ENCODE measurements at regions not wholly inside any gene's neighbourhood (a gene's known extent, or its start where the extent isn't known, plus 50 kb on each side); places are given as distances from the start of the nearest gene placed in this dataset.
"Not testable (repeated sequence)": the region's sequence is repeated elsewhere in the genome, so short reads cannot be mapped to it uniquely, and the experiment has no call there.

- no peak overlapping the region for H3K27ac ChIP-seq
- TF ChIP-seq CTCF (IDR thresholded peaks at IDR 0.05; ENCODE audit: low read depth, low read length), result peak; percentile 41
- H3K36me3 ChIP-seq, result no peaks in the 10 kb centered on the region
- peaks cover 3% of the 10 kb centered on the region for H3K27me3 ChIP-seq (ENCODE audit: insufficient read depth, low read depth, severe bottlenecking)
- peak; percentile 29 for DNase-seq
- H3K4me3 ChIP-seq (ENCODE audit: low read depth, low read length), result no peak overlapping the region
- H3K9me3 ChIP-seq (ENCODE audit: severe bottlenecking), result no peaks in the 10 kb centered on the region
Measured at GRCh38 chrX:65932173-65933084, 107.5 kb downstream of the VSIG4 start.

GRCh38 chrX:65928522-65928921 is 111.4 kb downstream of the VSIG4 start:
- H3K27me3 ChIP-seq (ENCODE audit: insufficient read depth, low read depth, severe bottlenecking), result peaks cover 11% of the 10 kb centered on the region
- TF ChIP-seq CTCF (IDR thresholded peaks at IDR 0.05; ENCODE audit: low read depth, low read length), result no peak
- no peak overlapping the region for H3K27ac ChIP-seq
- H3K9me3 ChIP-seq (ENCODE audit: severe bottlenecking), result no peaks in the 10 kb centered on the region
- H3K36me3 ChIP-seq, result no peaks in the 10 kb centered on the region
- no peak for DNase-seq
- no peak overlapping the region for H3K4me3 ChIP-seq (ENCODE audit: low read depth, low read length)

- not testable (repeated sequence) for H3K36me3 ChIP-seq; H3K4me3 ChIP-seq (ENCODE audit: low read depth, low read length); DNase-seq; H3K9me3 ChIP-seq (ENCODE audit: severe bottlenecking); H3K27ac ChIP-seq
- peaks cover 14% of the 10 kb centered on the region for H3K27me3 ChIP-seq (ENCODE audit: insufficient read depth, low read depth, severe bottlenecking)
Measured at GRCh38 chrX:65927386-65927785, 112.5 kb downstream of the VSIG4 start.

GRCh38 chrX:65926095-65927019 is 113.5 kb downstream of the VSIG4 start:
- Histone ChIP-seq H3K36me3 (no peaks in the 10 kb centered on the region), H3K4me3 (ENCODE audit: low read depth, low read length) (no peak overlapping the region), H3K27ac (no peak overlapping the region), H3K9me3 (ENCODE audit: severe bottlenecking) (no peaks in the 10 kb centered on the region), H3K27me3 (ENCODE audit: insufficient read depth, low read depth, severe bottlenecking) (peaks cover 14% of the 10 kb centered on the region)
- TF ChIP-seq CTCF (IDR thresholded peaks at IDR 0.05; ENCODE audit: low read depth, low read length), result no peak
- DNase-seq, result no peak

GRCh38 chrX:65925592-65925991 is 114.3 kb downstream of the VSIG4 start:
- Histone ChIP-seq H3K4me3 (ENCODE audit: low read depth, low read length) (no peak overlapping the region), H3K9me3 (ENCODE audit: severe bottlenecking) (no peaks in the 10 kb centered on the region), H3K36me3 (no peaks in the 10 kb centered on the region), H3K27ac (no peak overlapping the region), H3K27me3 (ENCODE audit: insufficient read depth, low read depth, severe bottlenecking) (peaks cover 14% of the 10 kb centered on the region)
- no peak for TF ChIP-seq CTCF (IDR thresholded peaks at IDR 0.05; ENCODE audit: low read depth, low read length)
- no peak for DNase-seq

GRCh38 chrX:65925005-65925404 is 114.9 kb downstream of the VSIG4 start:
- no peak for TF ChIP-seq CTCF (IDR thresholded peaks at IDR 0.05; ENCODE audit: low read depth, low read length)
- H3K36me3 ChIP-seq, result no peaks in the 10 kb centered on the region
- H3K4me3 ChIP-seq (ENCODE audit: low read depth, low read length), result no peak overlapping the region
- no peak for DNase-seq
- no peak overlapping the region for H3K27ac ChIP-seq
- no peaks in the 10 kb centered on the region for H3K9me3 ChIP-seq (ENCODE audit: severe bottlenecking)
- peaks cover 19% of the 10 kb centered on the region for H3K27me3 ChIP-seq (ENCODE audit: insufficient read depth, low read depth, severe bottlenecking)
